Right atrium auricular region (tissue), 2 donors: ENCODE measurements at regions not wholly inside any gene's neighbourhood (a gene's known extent, or its start where the extent isn't known, plus 50 kb on each side); places are given as distances from the start of the nearest gene placed in this dataset.

Source experiments
- DNase-seq: peaks from one replicate; pipeline ENCODE4 v3.0.0-alpha.2; 2019; ENCODE audit warnings: low spot score
- H3K27ac ChIP-seq, 2 donors: fragments of 200-600 bp; sonication (generic); 1 replicate in 1 of 2; 2 replicates in 1 of 2; pipeline ENCODE4 v1.5.1; 2016 to 2019
- H3K27me3 ChIP-seq, 2 donors: fragments of 200-600 bp; sonication (generic); one replicate each; pipeline versions ENCODE4 v1.5.1 to v1.6.0; 2017 to 2019
- H3K36me3 ChIP-seq: fragments of 200-600 bp; sonication (generic); one replicate; pipeline ENCODE4 v1.5.1; 2016
- H3K4me1 ChIP-seq, 2 donors: fragments of 200-600 bp; sonication (generic); one replicate each; pipeline versions ENCODE4 v1.5.1 to v1.6.0; 2017 to 2019
- H3K4me3 ChIP-seq, 2 donors: fragments of 200-600 bp; sonication (generic); 1 replicate in 1 of 2; 2 replicates in 1 of 2; pipeline ENCODE4 v1.5.1; 2017 to 2019; ENCODE audit warnings: mild to moderate bottlenecking in 1 of 2, moderate library complexity in 1 of 2
- H3K9me3 ChIP-seq, 2 donors: fragments of 200-600 bp; sonication (generic); one replicate each; pipeline ENCODE4 v1.5.1; 2019
- CTCF ChIP-seq, 2 donors: fragments of 200-600 bp; sonication (generic); IDR thresholded peaks; one replicate each; pipeline ENCODE4 v1.5.1; 2019; ENCODE audit warnings: antibody characterized with exemption in 2 of 2

GRCh38 chr5:135635451-135635850, 56.7 kb upstream of the CXCL14 start:
- H3K27me3 ChIP-seq = no peaks in the 10 kb centered on the region
- no peaks in the 10 kb centered on the region for H3K36me3 ChIP-seq
- DNase-seq = no peak
- no peak overlapping the region for H3K27ac ChIP-seq
- TF ChIP-seq CTCF (IDR thresholded peaks at IDR 0.05) = no peak
- no peaks in the 10 kb centered on the region for H3K4me1 ChIP-seq
- no peaks in the 10 kb centered on the region for H3K9me3 ChIP-seq
- no peak overlapping the region for H3K4me3 ChIP-seq

GRCh38 chr5:135632798-135633197, 54.0 kb upstream of the CXCL14 start:
- Histone ChIP-seq H3K36me3 (no peaks in the 10 kb centered on the region), H3K4me1 (no peaks in the 10 kb centered on the region), H3K27me3 (no peaks in the 10 kb centered on the region), H3K27ac (no peak overlapping the region), H3K9me3 (no peaks in the 10 kb centered on the region), H3K4me3 (no peak overlapping the region)
- no peak for TF ChIP-seq CTCF (IDR thresholded peaks at IDR 0.05)
- DNase-seq = peak; percentile 16

GRCh38 chr5:135631391-135631790, 52.6 kb upstream of the CXCL14 start:
- Histone ChIP-seq H3K4me3 (no peak overlapping the region), H3K4me1 (no peaks in the 10 kb centered on the region), H3K27me3 (no peaks in the 10 kb centered on the region), H3K27ac (no peak overlapping the region), H3K36me3 (no peaks in the 10 kb centered on the region), H3K9me3 (no peaks in the 10 kb centered on the region)
- no peak for TF ChIP-seq CTCF (IDR thresholded peaks at IDR 0.05)
- DNase-seq = no peak

- Histone ChIP-seq H3K36me3 (no peaks in the 10 kb centered on the region), H3K4me1 (no peaks in the 10 kb centered on the region), H3K4me3 (no peak overlapping the region), H3K27ac (no peak overlapping the region), H3K27me3 (no peaks in the 10 kb centered on the region), H3K9me3 (no peaks in the 10 kb centered on the region)
- no peak for DNase-seq
- no peak for TF ChIP-seq CTCF (IDR thresholded peaks at IDR 0.05)
These were observed 50.9 kb upstream of the CXCL14 start for GRCh38 chr5:135629666-135630065.

GRCh38 chr5:135628771-135629563, 50.2 kb upstream of the CXCL14 start:
- H3K4me1 ChIP-seq = no peaks in the 10 kb centered on the region
- no peak overlapping the region for H3K4me3 ChIP-seq
- no peaks in the 10 kb centered on the region for H3K36me3 ChIP-seq
- no peaks in the 10 kb centered on the region for H3K9me3 ChIP-seq
- no peak for DNase-seq
- TF ChIP-seq CTCF (IDR thresholded peaks at IDR 0.05) = no peak
- no peaks in the 10 kb centered on the region for H3K27me3 ChIP-seq
- H3K27ac ChIP-seq = no peak overlapping the region
